ENCODE measurements at regions not wholly inside any gene's neighbourhood (a gene's known extent, or its start where the extent isn't known, plus 50 kb on each side); places are given as distances from the start of the nearest gene placed in this dataset.

DNA sequence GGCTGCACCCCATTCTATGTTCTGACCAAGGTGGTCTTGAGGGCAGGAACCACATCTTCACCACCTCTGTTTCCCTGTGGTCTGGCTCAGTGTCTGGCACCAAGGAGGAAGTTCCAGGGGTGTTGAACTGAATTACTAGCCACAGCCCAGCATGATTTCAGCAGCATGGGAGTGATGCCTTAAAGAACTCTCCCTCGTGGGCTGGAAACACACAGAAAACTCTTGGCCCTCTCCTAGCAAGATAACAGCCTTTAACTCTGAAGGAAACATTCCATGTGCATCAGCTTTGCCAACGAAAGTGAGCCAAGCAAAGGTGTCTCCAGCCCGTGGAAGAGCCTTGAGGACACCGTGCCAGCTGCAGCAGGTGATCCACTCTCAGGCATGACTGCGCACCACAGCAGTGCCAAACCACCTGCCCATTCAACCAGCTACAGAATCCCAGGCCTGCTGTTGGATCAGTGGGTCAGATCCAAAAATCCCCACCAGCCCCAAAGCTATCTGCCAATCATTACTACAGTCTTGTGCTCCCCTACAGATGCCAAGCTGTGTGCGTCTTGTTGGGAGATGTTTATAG lies 124.8 kb downstream of the TTC32 start:
- DNase-seq: no peak

DNA sequence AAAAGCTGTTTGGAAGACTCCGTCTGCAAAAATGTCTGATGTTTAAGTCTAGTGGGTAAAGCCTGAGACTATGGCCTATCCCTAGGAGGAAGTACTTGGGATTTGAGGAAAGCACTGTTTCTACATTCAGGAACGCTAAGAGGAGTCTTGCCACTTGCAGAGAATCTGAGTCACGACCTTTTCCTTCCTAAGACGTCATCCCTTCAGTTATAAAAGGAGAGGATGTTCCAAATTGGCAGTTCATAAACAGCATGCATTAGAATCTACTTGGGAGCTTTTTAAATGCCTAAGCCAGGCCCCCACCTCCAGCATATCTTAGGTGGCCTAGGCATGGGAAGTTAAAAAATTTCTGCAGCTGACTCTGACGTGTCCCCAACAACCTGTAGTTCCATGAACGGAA lies 125.9 kb downstream of the TTC32 start:
- DNase-seq: no peak

DNA sequence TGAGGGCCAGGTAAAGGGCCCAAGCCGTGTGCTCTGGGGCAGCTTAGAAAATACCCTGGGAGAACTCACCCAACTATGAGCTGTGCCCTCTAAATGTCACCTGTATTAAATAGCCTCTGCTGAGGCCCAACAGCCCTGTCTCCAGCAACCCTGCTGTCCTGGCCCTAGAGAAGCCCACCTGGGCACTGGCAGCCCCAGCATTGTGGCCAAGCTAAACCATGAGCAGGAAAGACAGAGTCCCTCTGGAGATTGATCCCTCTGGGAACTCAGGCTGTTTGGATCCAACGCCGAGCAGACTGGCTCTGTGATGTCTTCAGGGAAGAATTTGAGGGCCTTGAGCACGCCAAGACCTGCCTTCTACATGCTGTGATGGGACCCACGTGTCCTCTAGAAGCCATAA lies 126.5 kb downstream of the TTC32 start:
- DNase-seq: no peak

DNA sequence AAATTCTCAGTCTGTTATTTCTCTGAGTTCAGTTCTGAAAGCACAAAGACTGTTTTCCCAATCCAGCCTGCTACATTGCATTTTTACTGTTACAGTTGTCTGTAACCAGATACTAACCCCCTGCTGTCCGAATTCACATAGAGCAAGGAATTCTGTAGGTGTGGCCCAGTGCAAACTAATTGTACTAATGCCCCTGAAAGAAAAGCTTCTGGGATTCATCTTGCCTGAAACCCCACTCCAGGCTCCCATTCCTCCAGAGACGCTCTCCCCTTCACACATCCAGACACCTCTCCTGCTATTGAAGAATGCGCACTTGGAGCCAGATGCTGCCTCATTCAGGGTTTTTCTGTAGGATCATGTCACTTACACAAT lies 127.0 kb downstream of the TTC32 start:
- DNase-seq: no peak

DNA sequence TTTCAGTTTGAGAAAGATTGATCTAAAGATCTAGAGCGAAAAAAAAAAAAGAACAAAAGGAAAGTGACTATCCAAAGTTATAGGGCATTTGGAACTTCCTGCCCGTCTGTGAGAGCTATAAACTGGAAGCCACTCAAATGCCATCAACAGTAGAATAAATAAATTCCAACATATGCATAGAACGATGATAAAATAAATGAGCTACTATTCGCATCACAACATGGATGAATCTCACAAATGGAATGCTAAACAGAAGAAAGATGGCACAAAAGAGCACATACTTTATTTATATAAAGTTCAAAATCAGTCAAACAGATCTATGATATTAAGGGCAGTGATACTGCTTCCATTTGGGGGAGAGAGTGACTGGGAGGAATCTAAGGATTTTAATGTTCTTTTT lies 128.8 kb downstream of the TTC32 start:
- no peak for DNase-seq

DNA sequence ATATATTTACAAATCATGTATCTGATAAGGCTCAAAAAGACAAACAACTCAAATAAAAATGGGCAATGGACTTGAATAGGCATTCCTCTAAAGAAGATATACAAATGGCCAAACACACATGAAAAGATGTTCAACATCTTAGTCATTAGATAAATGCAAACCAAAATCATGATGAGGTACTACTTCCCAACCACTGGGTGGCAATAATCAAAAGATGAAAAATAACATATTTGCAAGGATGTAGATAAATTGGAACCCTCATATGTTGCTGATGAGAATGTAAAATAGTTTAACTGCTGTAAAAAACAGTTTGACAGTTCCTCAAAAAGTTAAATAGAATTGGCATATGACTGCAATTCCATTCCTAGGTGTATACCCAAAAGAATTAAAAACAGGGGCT lies 132.3 kb downstream of the TTC32 start:
- peak; percentile 8 for DNase-seq

DNA sequence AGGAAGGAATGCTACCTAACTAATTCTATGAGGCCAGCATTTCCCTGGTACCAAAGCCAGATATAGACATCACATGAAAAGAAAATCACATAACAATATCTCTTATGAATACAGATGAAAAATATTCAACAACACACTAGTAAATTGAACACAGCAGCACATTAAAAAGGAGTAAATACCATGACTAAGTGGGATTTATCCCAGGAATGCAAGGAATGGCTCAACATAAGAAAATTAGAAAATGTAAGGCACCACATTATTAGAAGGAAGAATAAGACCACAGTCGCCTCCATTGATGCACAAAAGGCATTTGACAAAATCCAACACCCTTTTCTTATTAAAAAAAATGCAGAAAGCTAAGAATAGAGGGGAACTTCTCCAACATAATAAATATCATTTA lies 133.9 kb downstream of the TTC32 start:
- no peak for DNase-seq

DNA sequence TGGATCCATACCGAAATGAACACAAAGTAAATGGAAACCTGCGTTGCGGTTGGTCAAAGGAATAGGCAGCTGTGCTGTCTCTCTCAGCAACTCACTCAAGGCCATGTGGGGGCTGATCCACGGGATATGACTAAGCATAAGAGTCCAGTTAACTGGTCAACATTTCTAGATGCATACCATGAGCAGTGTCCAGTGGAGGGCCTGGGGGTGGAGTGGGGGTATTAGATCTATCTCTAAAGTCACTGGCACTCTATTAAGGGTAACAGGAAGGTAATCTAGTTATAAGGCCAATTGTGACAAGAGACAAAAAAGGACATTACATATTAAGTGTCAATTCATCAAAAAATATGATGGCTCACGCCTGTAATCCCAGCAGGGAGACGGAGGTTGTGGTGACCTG lies 136.8 kb downstream of the TTC32 start:
- no peak for DNase-seq

DNA sequence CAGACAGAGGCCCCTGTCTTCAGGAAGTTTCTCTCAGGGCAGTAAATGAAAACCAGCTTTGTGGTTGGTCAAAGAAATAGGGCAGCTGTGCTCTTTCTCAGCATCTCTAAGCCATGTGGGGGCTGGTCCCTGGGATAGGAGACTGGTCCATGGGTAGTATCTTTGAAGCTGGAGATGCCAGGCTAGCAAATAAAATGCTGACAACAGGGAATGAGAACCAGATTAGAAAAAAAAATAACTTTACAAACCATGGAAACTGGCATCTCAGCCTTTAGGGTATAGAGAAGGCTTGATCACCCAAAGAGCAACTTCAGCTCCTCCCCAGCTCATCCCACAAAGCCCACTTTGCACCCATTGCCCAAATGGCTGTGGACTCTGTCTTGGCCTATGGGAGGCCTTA lies 138.1 kb downstream of the TTC32 start:
- no peak for DNase-seq

DNA sequence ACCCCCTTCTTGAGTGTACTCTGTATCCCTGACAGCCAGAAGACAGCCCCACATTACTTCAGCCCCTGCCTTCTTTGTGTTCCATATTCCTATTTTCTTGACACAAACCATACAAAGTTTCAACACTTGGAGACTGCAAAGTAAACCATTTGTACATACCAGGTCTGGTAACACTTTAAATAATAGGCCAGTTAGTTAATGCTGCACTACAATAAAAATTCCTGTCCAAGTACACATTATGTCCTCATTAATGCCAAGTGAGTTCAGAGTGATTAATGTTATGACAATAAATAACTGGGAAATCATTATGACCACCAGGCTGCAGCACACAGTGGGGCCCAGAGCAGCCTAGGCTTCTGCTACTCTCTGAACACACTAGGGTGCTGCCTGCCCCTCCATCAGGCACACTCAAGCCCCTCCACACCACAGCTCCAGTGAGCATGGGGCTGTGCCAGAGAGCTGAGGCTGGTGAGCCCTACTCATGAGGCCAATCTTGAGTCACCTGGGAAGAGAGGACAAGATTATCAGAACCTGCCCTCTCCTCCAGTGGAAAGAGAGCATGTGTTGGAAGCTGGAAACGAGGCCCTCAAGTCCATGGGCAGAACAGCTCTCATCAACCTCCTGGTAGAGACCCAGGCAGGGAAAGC lies 138.7 kb downstream of the TTC32 start:
- DNase-seq: no peak

DNA sequence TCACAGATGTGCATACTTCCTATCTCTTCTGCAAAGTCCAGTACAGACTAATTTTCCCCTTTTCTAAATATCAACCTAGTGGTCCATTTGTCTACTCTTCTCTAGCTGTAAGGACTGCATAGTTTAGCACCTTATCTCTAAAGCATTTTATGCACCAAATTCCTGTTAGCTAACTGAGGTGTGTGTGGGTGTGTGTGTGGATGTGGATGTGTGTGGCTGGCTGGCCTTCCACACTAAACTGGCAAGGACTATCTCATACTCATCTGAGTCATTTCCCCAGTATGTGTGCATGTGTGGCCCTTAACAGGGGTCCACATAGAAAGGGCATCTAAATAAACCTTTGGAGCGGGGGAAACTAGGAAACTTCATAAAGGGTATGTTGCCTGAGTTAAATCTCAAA lies 139.6 kb downstream of the TTC32 start:
- DNase-seq: peak; percentile 2

DNA sequence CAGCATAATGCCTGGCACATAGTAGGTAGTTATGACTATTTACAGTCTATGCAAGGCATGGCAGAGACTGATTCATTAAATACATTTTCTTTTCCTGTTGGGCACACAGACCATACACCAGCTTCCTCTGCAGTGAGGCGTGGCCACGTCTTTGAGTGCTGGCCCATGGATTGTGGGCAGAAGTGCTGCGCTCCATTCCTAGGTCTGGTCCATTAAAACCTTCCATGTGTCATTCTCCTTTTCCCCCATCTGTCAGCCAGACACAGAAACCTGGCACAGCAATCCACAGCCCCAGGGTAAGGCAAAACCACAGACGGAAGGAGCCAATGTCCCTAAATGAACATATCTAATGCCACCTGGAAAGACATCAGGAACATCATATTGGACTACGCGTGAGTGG lies 141.9 kb downstream of the TTC32 start:
- DNase-seq: no peak

DNA sequence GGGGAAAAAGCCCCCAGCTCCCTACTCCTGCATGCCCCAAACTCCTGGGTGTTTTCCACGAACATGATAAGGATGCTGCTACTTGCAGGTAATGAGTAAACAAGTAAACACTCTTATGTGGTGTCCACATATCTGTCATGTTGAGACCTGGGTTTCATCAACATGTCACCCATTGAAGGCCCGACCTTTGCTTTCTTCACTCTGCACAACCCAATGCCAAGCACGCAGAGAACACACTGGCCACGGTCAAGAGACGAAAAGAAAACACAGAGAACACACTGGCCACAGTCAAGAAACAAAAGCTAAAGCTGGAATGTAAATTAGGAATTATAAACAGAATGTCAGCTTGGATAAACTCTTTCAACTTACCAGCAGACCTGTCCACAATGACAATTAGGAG lies 143.1 kb downstream of the TTC32 start:
- no peak for DNase-seq

DNA sequence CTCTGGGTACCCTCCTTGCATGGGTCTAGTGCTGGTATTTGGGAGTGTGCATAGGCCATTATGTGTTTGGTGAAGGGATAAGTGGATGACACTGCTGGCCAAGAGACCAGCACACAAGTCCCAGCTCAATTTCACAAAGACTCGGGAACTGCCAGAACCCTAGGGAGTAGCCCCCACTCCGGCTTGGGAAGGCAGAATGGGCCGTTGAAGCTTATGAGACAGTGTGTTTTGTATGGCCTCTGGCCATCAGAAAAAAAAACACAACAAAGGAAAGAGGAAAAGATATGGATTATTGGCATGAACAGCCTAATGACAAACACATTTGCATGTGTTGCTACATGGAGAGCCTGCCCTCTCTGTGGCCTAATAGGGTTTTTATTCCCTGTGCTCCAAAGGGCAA lies 144.2 kb downstream of the TTC32 start:
- DNase-seq: no peak

DNA sequence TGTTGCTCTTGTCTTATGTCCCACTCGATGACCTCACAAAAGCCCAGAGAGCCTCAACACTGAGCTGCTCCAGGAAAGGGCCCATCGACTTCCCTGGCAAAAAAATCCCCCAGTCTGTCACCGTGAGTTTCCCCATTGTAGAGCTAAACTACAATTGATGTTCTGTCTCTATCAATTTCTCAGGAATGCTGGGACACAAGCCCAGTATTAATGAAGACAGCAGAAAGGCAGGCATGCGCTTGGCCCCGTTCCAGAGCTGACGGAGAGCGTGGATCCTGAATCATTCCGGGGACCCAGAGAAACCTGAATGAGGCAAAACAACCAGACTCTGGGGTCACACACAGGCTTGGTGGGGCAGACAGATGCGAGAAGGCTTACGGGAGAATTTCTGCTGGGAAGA lies 146.9 kb downstream of the TTC32 start:
- no peak for DNase-seq

DNA sequence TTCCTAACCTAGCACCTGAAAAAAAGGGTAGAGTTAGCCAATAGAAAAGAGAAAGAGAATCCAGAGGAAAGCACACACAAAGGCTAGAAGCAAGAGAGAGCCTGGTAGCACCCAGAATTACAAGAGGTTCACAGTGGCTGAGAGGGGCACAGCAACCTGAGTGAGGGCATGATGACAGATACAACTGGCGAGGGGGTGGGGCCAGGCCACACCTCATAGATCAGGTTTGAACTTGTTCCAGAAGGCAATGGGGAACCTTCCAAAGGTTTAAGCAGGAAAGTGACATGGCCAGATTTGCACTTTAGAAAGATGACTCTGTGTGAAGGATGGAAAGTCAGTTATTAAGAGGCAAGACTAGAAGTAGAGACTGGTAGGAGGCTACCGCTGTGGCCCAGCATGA lies 148.0 kb downstream of the TTC32 start:
- no peak for DNase-seq

DNA sequence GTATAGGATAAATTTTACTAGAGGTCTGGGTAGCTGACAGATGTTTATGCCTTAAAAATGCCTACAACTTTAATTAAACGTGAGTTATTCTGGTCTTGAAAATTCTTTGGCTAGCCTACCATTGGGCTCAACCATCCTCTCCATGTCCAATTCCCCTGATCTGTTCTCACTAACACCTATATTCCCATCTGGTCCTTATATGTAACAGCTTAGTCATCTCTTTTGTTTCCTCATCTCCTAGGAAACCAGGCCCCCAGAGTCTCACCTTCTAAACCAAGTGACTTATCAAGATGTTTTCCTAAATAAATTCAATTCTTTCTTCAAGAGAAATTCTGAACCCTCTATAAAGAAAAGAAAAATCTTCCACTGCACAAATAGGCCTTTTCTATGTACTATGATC lies 148.5 kb downstream of the TTC32 start:
- no peak for DNase-seq

DNA sequence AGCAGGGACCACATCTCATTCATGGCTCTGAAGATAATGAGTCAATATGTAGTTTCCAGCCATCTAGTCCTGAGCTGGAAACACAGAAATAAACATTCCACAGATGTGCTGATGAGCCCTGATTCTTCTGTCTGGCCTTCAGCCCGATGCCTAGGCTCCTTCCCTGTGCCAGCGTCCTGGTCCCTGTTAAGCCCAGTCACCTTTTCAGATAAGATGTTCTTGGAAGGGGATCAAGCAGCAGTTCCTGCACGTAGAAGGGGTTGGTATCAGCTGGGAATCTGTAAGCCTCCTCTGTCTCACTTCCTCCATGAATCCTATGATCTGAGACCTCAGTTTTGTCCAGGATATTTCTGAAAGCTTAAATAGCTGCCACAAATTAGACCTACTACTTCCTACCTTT lies 149.3 kb downstream of the TTC32 start:
- no peak for DNase-seq

DNA sequence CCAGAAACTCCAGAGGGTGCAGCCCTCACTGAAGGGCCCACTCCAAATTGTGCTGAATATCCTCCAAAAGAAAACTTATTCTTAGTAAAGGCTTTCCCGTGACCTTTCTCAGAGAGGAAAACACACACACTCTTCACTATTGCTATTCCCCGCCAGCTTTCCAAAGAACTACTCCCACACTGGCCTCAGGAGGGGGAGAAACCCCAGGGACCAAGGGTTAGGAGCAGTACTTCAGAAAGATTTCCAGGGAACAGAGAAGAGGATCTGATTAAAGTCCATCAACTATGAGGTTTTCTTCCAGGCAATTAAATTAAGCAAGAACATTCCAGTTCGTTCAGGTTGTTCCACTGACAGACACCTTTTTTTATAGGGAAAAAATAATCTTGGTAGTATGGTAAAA lies 150.2 kb downstream of the TTC32 start:
- no peak for DNase-seq

DNA sequence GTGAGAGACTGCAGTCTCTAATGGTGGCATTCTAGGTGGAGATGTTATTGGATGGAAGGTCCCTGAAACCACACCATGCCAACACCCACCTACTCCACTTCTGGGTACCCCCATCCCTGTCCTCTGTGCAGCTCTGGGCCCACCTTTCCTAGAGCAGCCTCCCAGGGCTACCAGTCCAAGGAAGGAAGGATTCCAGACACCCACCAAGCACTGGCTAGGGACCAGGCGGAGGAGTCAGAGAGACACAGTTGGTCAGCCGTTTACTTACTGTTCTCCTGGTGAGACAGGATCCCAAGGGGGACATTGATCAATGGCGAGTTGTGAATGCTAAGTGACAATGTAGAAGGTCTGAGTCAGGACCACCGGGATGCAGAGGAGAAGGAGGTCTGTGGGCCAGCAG lies 151.6 kb downstream of the TTC32 start:
- DNase-seq: no peak

DNA sequence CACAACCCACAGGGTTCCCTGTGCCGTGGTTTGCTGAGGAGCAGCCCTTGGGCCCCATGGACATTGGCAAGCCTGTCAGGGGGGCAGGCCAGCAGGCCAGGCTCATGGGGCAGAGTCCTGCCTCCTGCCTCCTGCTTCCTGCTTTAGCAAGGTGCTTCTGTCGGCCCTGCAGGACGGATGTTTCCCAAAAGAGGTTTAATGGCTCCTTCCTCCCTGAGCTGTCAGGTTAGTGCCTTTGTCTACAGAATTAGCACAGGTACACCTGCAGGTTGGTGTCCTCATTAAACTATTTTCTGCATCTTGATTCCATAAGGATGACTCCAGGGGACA lies 152.3 kb downstream of the TTC32 start:
- no peak for DNase-seq

DNA sequence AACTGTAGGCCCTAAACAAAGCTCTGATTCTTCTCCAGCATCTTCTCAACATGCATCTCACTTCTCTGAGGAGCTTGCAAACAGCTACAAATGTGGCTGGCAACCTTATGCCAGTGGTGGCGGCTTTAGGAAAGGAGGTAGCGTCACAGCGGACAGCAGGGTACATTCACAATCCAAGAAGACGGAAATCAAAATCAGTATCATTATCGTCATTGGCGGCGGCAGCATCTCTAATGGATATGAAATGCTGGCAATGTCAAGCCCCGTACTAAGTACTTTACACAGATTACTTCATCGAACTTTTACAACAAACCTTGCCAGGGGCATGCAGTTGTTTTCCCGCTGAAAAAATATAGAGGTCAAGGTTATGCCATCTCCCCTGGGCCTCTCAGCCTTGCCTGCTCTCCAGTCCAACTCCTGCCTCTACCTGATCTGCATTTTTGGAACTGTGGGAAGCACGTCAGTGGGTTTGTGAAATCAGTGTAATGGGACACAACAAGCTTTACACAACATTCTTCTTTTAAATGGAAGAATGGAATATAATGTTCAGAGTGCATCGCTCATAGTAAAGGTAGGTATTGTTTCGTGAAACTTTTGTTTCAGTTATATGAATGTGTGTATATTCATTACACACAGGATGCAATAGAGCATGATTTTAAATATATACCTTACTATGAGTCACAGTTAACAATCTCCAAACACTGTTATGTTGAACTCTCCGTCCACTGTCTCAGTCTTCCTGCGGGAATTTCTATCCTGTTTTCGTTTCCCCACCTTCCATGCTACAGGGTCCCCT lies 152.9 kb downstream of the TTC32 start:
- no peak for DNase-seq

DNA sequence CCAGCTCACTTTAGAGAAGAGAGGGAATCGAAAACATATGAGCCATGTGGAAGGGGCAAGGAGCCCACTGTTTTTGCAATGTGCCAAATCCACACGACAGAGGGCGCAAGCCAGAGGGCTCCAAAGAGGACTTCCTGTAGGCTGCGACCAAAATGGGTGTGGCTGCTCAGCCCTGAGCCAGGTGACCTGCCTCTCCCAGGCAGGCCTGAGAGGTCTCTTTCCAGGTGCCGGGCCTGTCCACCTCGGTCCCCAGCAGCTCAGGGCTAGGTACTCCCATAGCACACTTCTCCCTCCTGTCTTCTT lies 153.8 kb downstream of the TTC32 start:
- no peak for DNase-seq

DNA sequence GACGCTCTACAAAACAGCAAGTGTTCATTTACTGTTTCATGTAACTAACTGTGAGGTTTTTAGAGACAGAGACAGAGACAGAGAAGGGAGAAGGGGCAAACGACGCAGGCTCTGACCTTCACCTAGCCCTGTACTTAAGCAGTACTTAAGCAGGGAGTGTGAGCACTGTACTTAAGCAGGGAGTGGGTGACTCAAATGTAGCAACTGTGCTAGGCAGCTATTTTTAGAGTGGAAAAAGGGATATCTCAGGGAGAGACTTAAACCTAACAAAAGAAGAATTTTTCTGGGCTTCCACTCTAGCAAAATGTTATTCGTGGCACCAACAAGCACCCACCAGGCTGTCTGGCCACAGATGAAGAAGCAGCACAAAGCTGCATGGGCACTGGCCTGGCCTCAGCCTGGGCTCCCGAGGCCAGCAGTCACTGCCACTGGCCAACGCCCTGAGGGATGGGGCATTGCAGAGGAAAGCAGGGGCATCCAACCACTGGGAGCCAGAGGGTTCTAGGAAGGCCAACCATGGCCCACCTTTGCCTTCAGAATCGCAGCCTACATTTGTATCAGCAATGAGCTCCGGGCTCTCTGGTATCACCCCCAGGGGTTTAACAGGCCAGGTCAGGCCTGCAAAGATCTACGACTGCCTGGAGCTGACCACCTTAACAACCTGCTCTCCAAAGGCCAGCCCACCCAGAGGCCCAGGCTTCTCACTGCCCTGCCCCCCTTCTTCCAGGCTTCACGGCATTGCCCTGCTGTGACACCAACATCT lies 154.3 kb downstream of the TTC32 start:
- no peak for DNase-seq
